AG10803 (cell line): ENCODE measurements at regions not wholly inside any gene's neighbourhood (a gene's known extent, or its start where the extent isn't known, plus 50 kb on each side); places are given as distances from the start of the nearest gene placed in this dataset.
"Not testable (repeated sequence)": the region's sequence is repeated elsewhere in the genome, so short reads cannot be mapped to it uniquely, and the experiment has no call there.

Experiments
- DNase-seq: peaks from one replicate; pipeline ENCODE4 v3.0.0; 2010; ENCODE audit warnings: low read depth
- H3K4me3 ChIP-seq: 2 replicates; pipeline ENCODE4 v1.5.1; 2011; ENCODE audit warnings: mild to moderate bottlenecking, low read length, control low read depth
- TF ChIP-seq, protein P1 (sequence below): conservative IDR thresholded peaks from 2 replicates; pipeline ENCODE4 v1.5.1; 2011; ENCODE audit warnings: mild to moderate bottlenecking, low read length, control low read depth, inconsistent platforms

DNA sequence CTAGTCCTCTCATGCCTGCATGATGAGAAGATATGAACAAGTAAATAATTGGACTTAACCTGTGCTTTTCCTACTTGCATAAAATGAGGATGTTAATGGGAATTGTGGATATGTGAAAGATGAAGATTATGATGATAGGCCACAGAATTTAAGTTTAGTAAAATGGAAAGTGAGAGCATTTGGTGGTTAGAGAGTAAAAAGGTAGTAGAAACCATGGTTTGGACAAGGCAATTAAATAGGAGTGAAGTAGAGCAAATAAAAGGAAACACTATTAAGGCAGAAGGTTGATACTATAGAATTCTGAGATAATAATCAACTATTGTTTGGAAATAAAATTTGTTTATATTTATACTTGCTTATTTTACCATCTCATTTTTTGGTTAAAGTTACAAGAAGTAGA, 1162.5 kb downstream of the MRPL39 start:
- TF ChIP-seq, protein P1, sequence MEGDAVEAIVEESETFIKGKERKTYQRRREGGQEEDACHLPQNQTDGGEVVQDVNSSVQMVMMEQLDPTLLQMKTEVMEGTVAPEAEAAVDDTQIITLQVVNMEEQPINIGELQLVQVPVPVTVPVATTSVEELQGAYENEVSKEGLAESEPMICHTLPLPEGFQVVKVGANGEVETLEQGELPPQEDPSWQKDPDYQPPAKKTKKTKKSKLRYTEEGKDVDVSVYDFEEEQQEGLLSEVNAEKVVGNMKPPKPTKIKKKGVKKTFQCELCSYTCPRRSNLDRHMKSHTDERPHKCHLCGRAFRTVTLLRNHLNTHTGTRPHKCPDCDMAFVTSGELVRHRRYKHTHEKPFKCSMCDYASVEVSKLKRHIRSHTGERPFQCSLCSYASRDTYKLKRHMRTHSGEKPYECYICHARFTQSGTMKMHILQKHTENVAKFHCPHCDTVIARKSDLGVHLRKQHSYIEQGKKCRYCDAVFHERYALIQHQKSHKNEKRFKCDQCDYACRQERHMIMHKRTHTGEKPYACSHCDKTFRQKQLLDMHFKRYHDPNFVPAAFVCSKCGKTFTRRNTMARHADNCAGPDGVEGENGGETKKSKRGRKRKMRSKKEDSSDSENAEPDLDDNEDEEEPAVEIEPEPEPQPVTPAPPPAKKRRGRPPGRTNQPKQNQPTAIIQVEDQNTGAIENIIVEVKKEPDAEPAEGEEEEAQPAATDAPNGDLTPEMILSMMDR = no peak

DNA sequence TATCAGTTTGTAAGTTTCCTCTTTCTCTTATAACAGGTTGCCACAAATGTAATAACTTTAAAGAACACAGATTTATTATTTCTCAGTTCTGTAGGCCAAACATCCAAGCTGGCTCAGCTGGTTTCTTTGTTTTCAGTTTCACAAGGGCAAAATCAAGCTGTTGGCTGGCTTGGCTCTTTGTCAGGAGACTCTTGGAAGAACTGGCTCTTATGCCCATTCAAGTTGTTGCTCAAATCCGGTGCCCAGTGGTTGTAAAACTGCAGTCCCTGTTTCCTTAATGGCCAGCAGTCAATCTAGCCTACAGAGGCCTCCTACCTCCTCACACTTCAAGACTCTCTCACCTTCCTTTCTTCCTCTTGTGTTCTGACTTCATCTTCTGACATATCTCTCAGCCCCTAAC, 1171.0 kb downstream of the MRPL39 start:
- no peak overlapping the region for H3K4me3 ChIP-seq
- no peak for DNase-seq
- TF ChIP-seq, protein P1 = no peak

More for the DNA sequence above, 1162.5 kb downstream of the MRPL39 start:
- H3K4me3 ChIP-seq = no peak overlapping the region
- DNase-seq = no peak

DNA sequence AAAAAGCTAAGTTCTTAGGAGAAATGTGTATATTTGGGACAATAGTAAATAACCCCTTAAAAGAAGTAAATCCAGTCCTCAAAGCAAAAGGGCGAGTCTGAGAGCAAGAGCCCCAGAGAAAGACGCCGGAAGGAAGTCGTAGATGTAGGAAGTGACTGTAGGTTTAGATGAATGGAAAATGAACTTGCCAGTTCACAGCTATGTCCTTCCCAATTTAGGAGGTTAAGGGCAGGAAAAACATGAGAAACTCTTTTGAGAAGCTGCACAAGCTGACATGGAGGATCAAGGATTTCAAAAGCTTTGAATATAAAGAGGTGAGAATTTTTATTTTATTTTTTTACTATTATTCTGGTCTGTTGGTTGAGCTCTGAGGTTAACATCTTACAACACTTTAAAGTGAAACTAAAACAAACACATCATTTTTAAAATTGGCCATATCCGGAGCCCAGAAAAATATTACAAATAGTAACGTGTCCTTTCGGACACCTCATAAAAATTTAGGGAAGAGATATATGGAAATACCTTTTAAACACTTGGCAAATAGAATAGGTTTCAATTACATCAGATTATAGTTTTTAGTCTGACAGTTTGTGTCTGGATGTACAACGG, 1178.6 kb downstream of the MRPL39 start:
- no peak for DNase-seq
- TF ChIP-seq, protein P1 = no peak
- H3K4me3 ChIP-seq = peak overlapping the region; percentile 18

DNA sequence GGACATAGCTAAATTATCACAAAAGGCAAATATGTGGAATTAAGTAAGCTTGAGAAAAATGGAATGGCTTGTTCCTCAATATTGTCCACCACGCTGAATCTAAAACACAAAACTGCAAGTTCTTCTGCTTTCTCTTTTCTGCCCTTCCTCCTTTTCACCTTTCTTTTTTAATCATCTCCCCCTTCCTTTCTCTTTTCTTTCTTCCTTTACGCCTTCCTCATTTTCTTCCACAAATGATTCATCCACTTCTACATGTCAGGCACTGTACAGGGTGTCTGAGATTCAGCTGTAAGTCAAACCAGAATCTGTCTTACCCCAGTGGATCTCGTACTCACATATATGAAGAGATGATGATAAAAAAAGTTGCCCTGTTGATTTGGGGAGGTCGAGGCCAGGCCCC, 1182.5 kb downstream of the MRPL39 start:
- TF ChIP-seq, protein P1 = no peak
- H3K4me3 ChIP-seq = no peak overlapping the region
- DNase-seq = no peak

DNA sequence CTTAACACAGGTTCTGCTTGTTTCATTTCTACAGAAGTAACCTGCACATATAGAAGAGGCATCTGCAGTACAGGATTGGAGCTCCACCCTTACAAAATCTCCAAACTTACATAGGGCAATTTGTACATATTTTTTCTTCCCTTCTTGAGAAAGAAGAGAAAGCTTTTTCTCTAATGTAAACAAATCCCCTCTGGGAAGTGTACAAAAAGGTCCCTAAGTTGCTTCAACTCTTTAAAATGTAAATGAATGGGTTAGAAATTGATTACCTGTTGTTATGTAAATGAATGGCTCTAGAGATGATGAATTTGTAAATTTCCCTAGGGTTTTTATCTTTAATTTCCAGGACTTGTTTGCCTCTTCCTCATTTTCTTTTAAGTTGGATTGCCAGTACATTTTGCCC, 1183.7 kb downstream of the MRPL39 start:
- no peak overlapping the region for H3K4me3 ChIP-seq
- TF ChIP-seq, protein P1 = no peak
- DNase-seq = no peak

DNA sequence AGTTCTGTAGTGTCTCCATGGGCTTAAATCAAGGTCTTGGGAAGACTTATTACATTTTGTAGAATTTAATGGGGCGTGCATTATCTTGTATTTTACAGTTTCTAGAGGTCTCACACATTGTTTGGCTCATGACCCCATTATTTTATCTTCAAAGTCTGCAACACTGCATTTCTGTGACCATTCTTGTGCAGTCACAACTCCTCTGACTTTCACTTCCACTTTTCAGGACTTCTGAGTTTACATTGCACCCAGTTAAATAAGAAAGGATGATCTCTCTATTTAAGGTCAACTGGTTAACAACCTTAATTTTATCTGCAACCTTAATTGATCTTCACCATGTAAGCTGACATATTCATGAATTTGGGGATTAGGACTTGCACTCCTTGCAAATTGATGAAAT, 1186.6 kb downstream of the MRPL39 start:
- TF ChIP-seq, protein P1 = no peak
- H3K4me3 ChIP-seq = no peak overlapping the region
- DNase-seq = no peak

DNA sequence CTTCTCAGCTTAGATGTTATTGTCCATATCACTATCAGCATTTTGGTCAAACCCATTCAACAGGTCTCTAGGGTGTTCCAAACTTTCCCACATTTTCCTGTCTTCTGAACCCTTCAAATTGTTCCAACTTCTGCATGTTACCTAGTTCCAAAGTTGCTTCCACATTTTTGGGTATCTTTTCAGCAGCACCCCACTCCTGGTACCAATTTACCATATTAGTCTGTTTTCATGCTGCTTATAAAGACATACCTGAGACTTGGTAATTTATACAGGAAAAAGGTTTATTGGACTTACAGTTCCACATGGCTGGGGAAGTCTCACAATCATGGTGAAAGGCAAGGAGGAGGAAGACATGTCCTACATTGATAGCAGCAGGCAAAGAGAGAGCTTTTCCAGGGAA, 1187.6 kb downstream of the MRPL39 start:
- not testable (repeated sequence) for DNase-seq, H3K4me3 ChIP-seq

DNA sequence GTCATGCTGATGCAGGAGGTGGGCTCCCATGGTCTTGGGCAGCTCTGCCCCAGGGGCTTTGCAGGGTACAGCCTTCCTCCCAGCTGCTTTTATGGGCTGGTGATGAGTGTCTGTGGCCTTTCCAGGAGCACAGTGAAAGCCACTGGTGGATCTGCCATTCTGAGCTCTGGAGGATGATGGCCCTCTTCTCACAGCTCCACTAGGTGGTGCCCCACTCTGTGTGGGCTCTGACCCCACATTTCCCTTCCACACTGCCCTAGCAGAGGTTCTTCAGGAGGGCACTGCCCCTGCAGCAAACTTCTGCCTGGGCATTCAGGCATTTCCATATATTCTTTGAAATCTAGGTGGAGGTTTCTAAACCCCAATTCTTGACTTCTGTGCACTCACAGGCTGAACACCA, 1188.6 kb downstream of the MRPL39 start:
- no peak for DNase-seq
- TF ChIP-seq, protein P1 = no peak

More for the DNA sequence above, 1188.6 kb downstream of the MRPL39 start:
- H3K4me3 ChIP-seq = no peak overlapping the region
